ENCODE measurements at regions not wholly inside any gene's neighbourhood (a gene's known extent, or its start where the extent isn't known, plus 50 kb on each side); places are given as distances from the start of the nearest gene placed in this dataset.

- Histone ChIP-seq H3K36me3 (ENCODE audit: control insufficient read depth in 2 of 3, insufficient read depth in 3 of 3, low read length in 3 of 3) (no peaks in the 10 kb centered on the region), H3K9me3 (ENCODE audit: control insufficient read depth in 2 of 3, low read length in 3 of 3) (no peaks in the 10 kb centered on the region), H3K4me3 (ENCODE audit: low read length) (no peak overlapping the region), H3K4me1 (ENCODE audit: control insufficient read depth in 2 of 2, insufficient read depth in 2 of 2, low read length in 2 of 2) (no peaks in the 10 kb centered on the region), H3K27ac (ENCODE audit: low read depth, low read length) (no peak overlapping the region), H3K27me3 (ENCODE audit: control insufficient read depth in 2 of 2, insufficient read depth in 2 of 2, low read length in 2 of 2) (no peaks in the 10 kb centered on the region)
- POLR2A ChIA-PET = no interaction called here
- H3K27me3 Mint-ChIP-seq = peaks cover 0 to 18% (median 0%) of the 10 kb centered on the region in 5 donors
- ATAC-seq = peak; percentile 38
- no peak overlapping the region for H3K4me3 Mint-ChIP-seq
- H3K36me3 Mint-ChIP-seq = no peaks in the 10 kb centered on the region
- H3K9me3 Mint-ChIP-seq = peaks cover 0 to 10% (median 0%) of the 10 kb centered on the region in 11 donors
- DNase-seq = peak in 1 of 9 donors; percentile 1
- CTCF ChIA-PET = no interaction called here
- H3K27ac Mint-ChIP-seq = peak overlapping the region in 1 of 9 donors; percentile 32
- intact Hi-C loops (cut with micrococcal nuclease) = no loop called here
- peaks cover 0 to 18% (median 5%) of the 10 kb centered on the region in 7 donors for H3K4me1 Mint-ChIP-seq
Observed at GRCh38 chr10:91103384-91104192, 116.9 kb upstream of the PCGF5 start.

- Mint-ChIP-seq H3K27me3 (peaks cover 0 to 18% (median 0%) of the 10 kb centered on the region in 5 donors), H3K9me3 (peaks cover 0 to 10% (median 0%) of the 10 kb centered on the region in 11 donors), H3K4me3 (no peak overlapping the region), H3K36me3 (no peaks in the 10 kb centered on the region), H3K27ac (no peak overlapping the region), H3K4me1 (peaks cover 0 to 18% (median 5%) of the 10 kb centered on the region in 7 donors)
- ATAC-seq (no peak), DNase-seq (no peak)
- no peaks in the 10 kb centered on the region for H3K9me3 ChIP-seq (ENCODE audit: control insufficient read depth in 2 of 3, low read length in 3 of 3)
- no peaks in the 10 kb centered on the region for H3K36me3 ChIP-seq (ENCODE audit: control insufficient read depth in 2 of 3, insufficient read depth in 3 of 3, low read length in 3 of 3)
- no peaks in the 10 kb centered on the region for H3K4me1 ChIP-seq (ENCODE audit: control insufficient read depth in 2 of 2, insufficient read depth in 2 of 2, low read length in 2 of 2)
- no peak overlapping the region for H3K4me3 ChIP-seq (ENCODE audit: low read length)
- H3K27me3 ChIP-seq (ENCODE audit: control insufficient read depth in 2 of 2, insufficient read depth in 2 of 2, low read length in 2 of 2) = no peaks in the 10 kb centered on the region
- ChIA-PET CTCF (no interaction called here), POLR2A (no interaction called here)
- H3K27ac ChIP-seq (ENCODE audit: low read depth, low read length) = no peak overlapping the region
- intact Hi-C loops (cut with micrococcal nuclease) = no loop called here
Observed at GRCh38 chr10:91104193-91105041, 116.0 kb upstream of the PCGF5 start.

- H3K4me1 Mint-ChIP-seq = peaks cover 0 to 18% (median 5%) of the 10 kb centered on the region in 7 donors
- H3K27ac Mint-ChIP-seq = no peak overlapping the region
- intact Hi-C loops (cut with micrococcal nuclease) = no loop called here
- H3K27me3 ChIP-seq (ENCODE audit: control insufficient read depth in 2 of 2, insufficient read depth in 2 of 2, low read length in 2 of 2) = no peaks in the 10 kb centered on the region
- CTCF ChIA-PET = no interaction called here
- H3K36me3 ChIP-seq (ENCODE audit: control insufficient read depth in 2 of 3, insufficient read depth in 3 of 3, low read length in 3 of 3) = no peaks in the 10 kb centered on the region
- H3K9me3 ChIP-seq (ENCODE audit: control insufficient read depth in 2 of 3, low read length in 3 of 3) = no peaks in the 10 kb centered on the region
- H3K27ac ChIP-seq (ENCODE audit: low read depth, low read length) = no peak overlapping the region
- no peak for ATAC-seq
- POLR2A ChIA-PET = no interaction called here
- DNase-seq = no peak
- H3K4me1 ChIP-seq (ENCODE audit: control insufficient read depth in 2 of 2, insufficient read depth in 2 of 2, low read length in 2 of 2) = no peaks in the 10 kb centered on the region
- H3K27me3 Mint-ChIP-seq = peaks cover 0 to 18% (median 0%) of the 10 kb centered on the region in 5 donors
- no peaks in the 10 kb centered on the region for H3K36me3 Mint-ChIP-seq
- H3K9me3 Mint-ChIP-seq = peaks cover 0 to 10% (median 0%) of the 10 kb centered on the region in 11 donors
- H3K4me3 ChIP-seq (ENCODE audit: low read length) = no peak overlapping the region
- H3K4me3 Mint-ChIP-seq = no peak overlapping the region
Observed at GRCh38 chr10:91105269-91105668, 115.2 kb upstream of the PCGF5 start.

- H3K27ac Mint-ChIP-seq = no peak overlapping the region
- Histone ChIP-seq H3K27ac (ENCODE audit: low read depth, low read length) (no peak overlapping the region), H3K4me3 (ENCODE audit: low read length) (no peak overlapping the region), H3K4me1 (ENCODE audit: control insufficient read depth in 2 of 2, insufficient read depth in 2 of 2, low read length in 2 of 2) (no peaks in the 10 kb centered on the region), H3K27me3 (ENCODE audit: control insufficient read depth in 2 of 2, insufficient read depth in 2 of 2, low read length in 2 of 2) (no peaks in the 10 kb centered on the region), H3K9me3 (ENCODE audit: control insufficient read depth in 2 of 3, low read length in 3 of 3) (no peaks in the 10 kb centered on the region), H3K36me3 (ENCODE audit: control insufficient read depth in 2 of 3, insufficient read depth in 3 of 3, low read length in 3 of 3) (no peaks in the 10 kb centered on the region)
- H3K9me3 Mint-ChIP-seq = peaks cover 0 to 10% (median 0%) of the 10 kb centered on the region in 11 donors
- H3K4me1 Mint-ChIP-seq = peaks cover 0 to 7% (median 4%) of the 10 kb centered on the region in 7 donors
- intact Hi-C loops (cut with micrococcal nuclease) = no loop called here
- no peak for DNase-seq
- H3K4me3 Mint-ChIP-seq = no peak overlapping the region
- POLR2A ChIA-PET = no interaction called here
- no peak for ATAC-seq
- no peaks in the 10 kb centered on the region for H3K36me3 Mint-ChIP-seq
- CTCF ChIA-PET = no interaction called here
- H3K27me3 Mint-ChIP-seq = peaks cover 0 to 21% (median 0%) of the 10 kb centered on the region in 5 donors
Observed at GRCh38 chr10:91108820-91109219, 111.6 kb upstream of the PCGF5 start.

- Mint-ChIP-seq H3K9me3 (peaks cover 0 to 10% (median 0%) of the 10 kb centered on the region in 11 donors), H3K27me3 (peaks cover 0 to 14% (median 0%) of the 10 kb centered on the region in 5 donors), H3K27ac (no peak overlapping the region), H3K4me3 (no peak overlapping the region), H3K4me1 (peaks cover 0 to 2% (median 0%) of the 10 kb centered on the region in 7 donors), H3K36me3 (no peaks in the 10 kb centered on the region)
- ChIA-PET CTCF (no interaction called here), POLR2A (no interaction called here)
- H3K4me1 ChIP-seq (ENCODE audit: control insufficient read depth in 2 of 2, insufficient read depth in 2 of 2, low read length in 2 of 2) = no peaks in the 10 kb centered on the region
- no peak overlapping the region for H3K27ac ChIP-seq (ENCODE audit: low read depth, low read length)
- ATAC-seq (no peak), DNase-seq (no peak)
- no peaks in the 10 kb centered on the region for H3K9me3 ChIP-seq (ENCODE audit: control insufficient read depth in 2 of 3, low read length in 3 of 3)
- H3K27me3 ChIP-seq (ENCODE audit: control insufficient read depth in 2 of 2, insufficient read depth in 2 of 2, low read length in 2 of 2) = no peaks in the 10 kb centered on the region
- H3K4me3 ChIP-seq (ENCODE audit: low read length) = no peak overlapping the region
- intact Hi-C loops (cut with micrococcal nuclease) = no loop called here
- no peaks in the 10 kb centered on the region for H3K36me3 ChIP-seq (ENCODE audit: control insufficient read depth in 2 of 3, insufficient read depth in 3 of 3, low read length in 3 of 3)
Observed at GRCh38 chr10:91111060-91111459, 109.4 kb upstream of the PCGF5 start.

- Histone ChIP-seq H3K4me1 (ENCODE audit: control insufficient read depth in 2 of 2, insufficient read depth in 2 of 2, low read length in 2 of 2) (no peaks in the 10 kb centered on the region), H3K4me3 (ENCODE audit: low read length) (no peak overlapping the region), H3K9me3 (ENCODE audit: control insufficient read depth in 2 of 3, low read length in 3 of 3) (no peaks in the 10 kb centered on the region), H3K36me3 (ENCODE audit: control insufficient read depth in 2 of 3, insufficient read depth in 3 of 3, low read length in 3 of 3) (no peaks in the 10 kb centered on the region), H3K27ac (ENCODE audit: low read depth, low read length) (no peak overlapping the region), H3K27me3 (ENCODE audit: control insufficient read depth in 2 of 2, insufficient read depth in 2 of 2, low read length in 2 of 2) (no peaks in the 10 kb centered on the region)
- H3K27ac Mint-ChIP-seq = no peak overlapping the region
- ChIA-PET CTCF (no interaction called here), POLR2A (no interaction called here)
- no peak overlapping the region for H3K4me3 Mint-ChIP-seq
- H3K27me3 Mint-ChIP-seq = peaks cover 0 to 5% (median 0%) of the 10 kb centered on the region in 5 donors
- intact Hi-C loops (cut with micrococcal nuclease) = no loop called here
- ATAC-seq (no peak), DNase-seq (no peak)
- no peaks in the 10 kb centered on the region for H3K36me3 Mint-ChIP-seq
- H3K9me3 Mint-ChIP-seq = no peaks in the 10 kb centered on the region
- H3K4me1 Mint-ChIP-seq = peaks cover 0 to 2% (median 0%) of the 10 kb centered on the region in 7 donors
Observed at GRCh38 chr10:91115618-91116390, 104.7 kb upstream of the PCGF5 start.
